HG02798 (cell line): ENCODE measurements at regions not wholly inside any gene's neighbourhood (a gene's known extent, or its start where the extent isn't known, plus 50 kb on each side); places are given as distances from the start of the nearest gene placed in this dataset.

Experiments
- ATAC-seq: cut with Tn5 transposase; IDR thresholded peaks from one replicate; pipeline ENCODE4 v1.9.1; 2021; ENCODE audit warnings: mild to moderate bottlenecking; ENCODE audit not compliant: unreplicated experiment, poor library complexity

DNA sequence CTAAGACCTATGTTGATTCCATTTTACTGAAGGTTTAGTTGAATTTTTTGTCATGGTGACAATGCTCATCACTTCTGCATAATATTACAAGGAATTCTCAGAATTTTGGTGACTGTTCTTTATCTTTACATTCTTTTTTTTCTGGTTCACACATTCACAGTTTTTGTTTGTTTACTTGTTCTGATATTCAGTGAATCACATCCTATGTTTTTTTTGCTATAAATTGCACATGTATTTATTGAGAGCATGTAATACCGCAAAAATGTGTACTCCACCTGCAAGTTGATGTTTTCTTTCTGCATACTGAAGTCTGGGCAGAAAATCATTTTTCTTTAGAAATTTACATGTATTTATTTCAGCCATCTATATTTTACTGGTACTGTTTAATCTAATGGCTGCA lies 261.9 kb upstream of the CDH10 start:
- ATAC-seq, result no peak

GRCh38 chr5:24904981-24905517 lies 260.3 kb upstream of the CDH10 start:
- ATAC-seq, result no peak

DNA sequence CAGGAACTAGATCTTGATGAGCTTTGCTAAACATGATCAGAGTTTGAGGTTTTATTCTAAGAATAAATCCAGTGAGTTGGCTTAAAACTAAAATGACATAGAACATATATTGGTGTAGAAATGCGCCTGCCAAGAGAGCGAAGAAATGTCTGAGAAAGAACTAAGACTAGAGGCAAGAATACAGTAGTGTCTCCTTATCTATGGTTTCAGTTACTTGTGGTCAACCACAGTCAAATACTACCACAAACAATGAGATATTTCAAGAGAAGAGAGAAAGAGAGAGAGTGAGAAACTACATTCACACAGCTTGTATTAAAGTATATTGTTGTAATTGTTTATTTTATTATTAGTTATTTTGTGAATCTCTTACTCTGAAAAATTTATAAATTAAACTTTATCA lies 254.4 kb upstream of the CDH10 start:
- ATAC-seq, result no peak

GRCh38 chr5:24864244-24864643 lies 219.5 kb upstream of the CDH10 start:
- no peak for ATAC-seq

- ATAC-seq, result no peak
These were observed 217.3 kb upstream of the CDH10 start for GRCh38 chr5:24862117-24862516.

DNA sequence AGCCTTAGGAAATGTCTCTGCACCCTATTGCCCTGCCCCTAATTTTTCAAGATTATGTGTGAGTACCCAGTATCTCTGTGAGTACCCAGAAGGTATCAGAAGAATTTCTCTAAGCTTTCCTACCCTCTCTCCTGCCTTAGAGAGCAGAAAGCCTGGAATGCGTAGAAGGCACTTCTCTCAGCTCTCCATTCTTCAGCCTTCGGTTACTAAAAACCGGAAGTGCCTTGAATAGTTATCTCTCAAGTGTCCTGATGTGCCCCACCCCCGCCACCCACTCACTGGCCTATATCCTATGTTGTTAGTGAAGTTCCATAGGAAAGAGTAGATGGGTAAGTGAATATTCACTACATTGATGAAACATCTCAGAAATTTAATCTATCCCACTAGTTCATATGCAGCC lies 210.7 kb upstream of the CDH10 start:
- no peak for ATAC-seq

DNA sequence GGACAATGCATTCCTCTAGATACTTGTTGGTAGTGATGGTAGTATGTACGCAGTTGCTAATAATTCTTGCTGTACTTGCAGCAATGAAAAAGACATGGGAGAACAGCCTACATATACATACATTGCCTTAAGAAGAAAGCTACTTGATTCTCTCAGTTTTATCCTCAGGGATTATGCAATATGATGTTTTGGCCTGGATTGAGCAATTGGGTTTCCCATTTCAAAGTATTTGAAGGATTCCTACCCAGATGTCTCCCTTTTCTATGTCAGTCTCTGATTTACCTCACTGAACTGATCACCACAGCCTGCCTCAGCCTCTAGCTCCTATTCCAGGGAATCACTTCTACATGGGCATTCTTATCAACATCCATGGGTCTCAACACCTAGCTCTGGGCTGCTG lies 210.1 kb upstream of the CDH10 start:
- ATAC-seq, result no peak

GRCh38 chr5:24854350-24854749 lies 209.6 kb upstream of the CDH10 start:
- ATAC-seq, result no peak

- ATAC-seq, result no peak
These were observed 206.2 kb upstream of the CDH10 start for GRCh38 chr5:24850926-24851486.

GRCh38 chr5:24849210-24849609 lies 204.4 kb upstream of the CDH10 start:
- ATAC-seq, result no peak

DNA sequence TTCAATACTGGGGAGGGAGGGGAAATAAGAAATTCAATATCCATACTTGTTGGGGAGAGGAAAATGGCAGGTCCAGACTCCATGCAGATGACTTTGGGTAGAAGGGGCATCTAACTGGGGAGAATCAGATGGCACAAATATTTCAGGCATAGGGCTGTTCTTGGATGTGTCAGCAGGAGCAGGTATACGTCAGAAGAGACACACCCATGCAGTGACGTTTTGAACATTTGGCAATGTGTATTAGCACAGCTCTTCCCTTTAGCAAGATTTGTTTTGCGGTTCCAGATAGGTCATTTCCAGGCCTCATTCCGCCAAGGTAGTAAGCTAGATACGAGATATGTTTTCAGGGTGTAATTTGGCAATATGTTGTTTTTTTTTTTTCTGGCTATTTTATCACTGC lies 187.2 kb upstream of the CDH10 start:
- no peak for ATAC-seq

DNA sequence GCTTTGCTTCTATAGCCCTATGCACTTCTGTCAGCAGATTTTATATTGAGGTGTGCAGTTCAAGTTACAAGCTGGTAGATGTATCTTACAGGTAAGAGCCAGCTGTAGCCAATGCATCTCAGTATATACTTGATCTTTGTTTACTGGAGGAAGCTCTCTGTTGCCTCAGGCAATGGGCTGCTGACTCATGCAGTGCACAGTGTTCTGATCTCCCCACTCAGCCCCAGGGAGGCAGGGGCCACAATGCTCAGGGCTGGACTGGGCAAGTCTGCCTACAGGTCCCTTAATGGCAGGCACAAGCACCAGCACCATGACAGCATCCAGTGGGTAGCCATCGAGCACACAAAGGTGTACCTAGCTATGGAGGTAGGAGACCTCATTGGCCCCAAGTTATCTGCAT lies 178.8 kb upstream of the CDH10 start:
- ATAC-seq, result no peak

GRCh38 chr5:24819841-24820240 lies 175.1 kb upstream of the CDH10 start:
- no peak for ATAC-seq

DNA sequence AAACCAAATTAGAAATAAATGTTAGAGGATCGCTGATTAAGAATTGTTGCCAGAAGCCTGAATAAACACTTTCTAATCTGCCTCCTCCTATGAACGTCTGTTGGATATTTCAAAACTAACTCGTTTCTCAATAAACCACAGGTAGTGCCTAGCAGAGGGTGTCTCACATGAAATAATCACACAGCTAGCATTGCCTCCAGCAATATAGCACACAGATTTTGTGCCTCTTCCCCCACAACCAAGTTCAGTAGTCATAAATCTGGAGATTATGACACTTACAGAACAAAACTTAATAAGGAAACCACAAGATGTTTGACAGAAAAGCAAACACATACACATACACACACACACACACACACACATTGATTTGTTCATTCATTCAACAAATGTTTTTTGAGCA lies 173.2 kb upstream of the CDH10 start:
- ATAC-seq, result no peak

DNA sequence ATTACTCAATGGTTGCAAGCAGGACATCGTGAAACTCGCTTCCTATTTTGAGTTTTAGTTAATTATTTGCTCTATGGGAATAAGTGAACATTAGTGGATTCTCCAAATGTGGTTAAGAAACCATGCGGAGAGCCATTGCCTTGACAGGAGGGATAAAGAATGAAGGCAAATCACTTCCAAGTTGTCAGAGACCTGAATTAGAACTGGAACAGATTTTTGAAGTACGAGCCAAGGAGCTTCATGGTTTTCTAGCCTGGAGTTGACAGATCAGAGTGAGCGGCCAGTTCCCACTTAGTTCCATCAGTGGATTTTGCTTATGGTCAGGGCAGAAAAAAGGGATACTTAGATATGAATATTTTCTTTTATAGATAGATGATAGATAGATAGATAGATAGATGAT lies 171.4 kb upstream of the CDH10 start:
- ATAC-seq, result no peak

GRCh38 chr5:24805230-24805629 lies 160.5 kb upstream of the CDH10 start:
- no peak for ATAC-seq

- no peak for ATAC-seq
These were observed 159.5 kb upstream of the CDH10 start for GRCh38 chr5:24804221-24804681.

DNA sequence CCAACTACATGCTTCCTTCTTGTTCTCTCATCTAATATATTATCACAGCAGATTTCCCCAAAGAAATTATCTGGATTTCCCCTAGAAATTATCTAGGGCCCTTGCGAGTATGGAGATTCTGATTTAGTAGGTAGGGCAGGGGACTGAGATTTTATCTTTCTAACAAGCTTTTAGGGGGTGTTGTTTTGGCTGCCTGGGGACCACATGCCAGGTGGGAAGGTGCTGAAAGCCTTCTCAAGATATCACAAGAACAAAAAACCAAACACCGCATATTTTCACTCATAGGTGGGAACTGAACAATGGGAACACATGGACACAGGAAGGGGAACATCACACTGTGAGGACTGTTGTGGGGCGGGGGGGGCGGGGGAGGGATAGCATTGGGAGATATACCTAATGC lies 146.5 kb upstream of the CDH10 start:
- no peak for ATAC-seq

- ATAC-seq, result no peak
These were observed 145.0 kb upstream of the CDH10 start for GRCh38 chr5:24789611-24790351.

- no peak for ATAC-seq
These were observed 144.2 kb upstream of the CDH10 start for GRCh38 chr5:24788829-24789514.

GRCh38 chr5:24786108-24786507 lies 141.3 kb upstream of the CDH10 start:
- no peak for ATAC-seq
